GM20431 (cell line): ENCODE measurements at regions not wholly inside any gene's neighbourhood (a gene's known extent, or its start where the extent isn't known, plus 50 kb on each side); places are given as distances from the start of the nearest gene placed in this dataset.
"Not testable (repeated sequence)": the region's sequence is repeated elsewhere in the genome, so short reads cannot be mapped to it uniquely, and the experiment has no call there.

Experiments
- in situ Hi-C: fragments of 300-500 bp; cut with MseI, MboI; formaldehyde crosslinking; loops from one replicate; pipeline ENCODE4 v1.15.0; 2020; ENCODE audit warnings: low sequenced_read_pairs; ENCODE audit not compliant: unreplicated experiment

- in situ Hi-C loops, result no loop called here
Measured at GRCh38 chr4:66376921-66377320, 706.6 kb upstream of the EPHA5 start.

GRCh38 chr4:66376396-66376795 is 706.1 kb upstream of the EPHA5 start:
- in situ Hi-C loops, result no loop called here

GRCh38 chr4:66373268-66373667 is 703.0 kb upstream of the EPHA5 start:
- in situ Hi-C loops, result no loop called here

GRCh38 chr4:66372706-66373105 is 702.4 kb upstream of the EPHA5 start:
- in situ Hi-C loops, result no loop called here

- in situ Hi-C loops, result no loop called here
Measured at GRCh38 chr4:66367043-66367660, 696.9 kb upstream of the EPHA5 start.

- in situ Hi-C loops, result not testable (repeated sequence)
Measured at GRCh38 chr4:66360395-66360794, 690.1 kb upstream of the EPHA5 start.

- in situ Hi-C loops, result no loop called here
Measured at GRCh38 chr4:66357316-66357715, 687.0 kb upstream of the EPHA5 start.

- in situ Hi-C loops, result no loop called here
Measured at GRCh38 chr4:66355328-66355727, 685.0 kb upstream of the EPHA5 start.

GRCh38 chr4:66351761-66352160 is 681.5 kb upstream of the EPHA5 start:
- in situ Hi-C loops, result no loop called here

- in situ Hi-C loops, result no loop called here
Measured at GRCh38 chr4:66340286-66340893, 670.1 kb upstream of the EPHA5 start.

GRCh38 chr4:66339007-66339406 is 668.7 kb upstream of the EPHA5 start:
- in situ Hi-C loops, result no loop called here

- in situ Hi-C loops, result no loop called here
Measured at GRCh38 chr4:66331761-66332160, 661.5 kb upstream of the EPHA5 start.

- in situ Hi-C loops, result no loop called here
Measured at GRCh38 chr4:66330125-66330524, 659.8 kb upstream of the EPHA5 start.

- in situ Hi-C loops, result no loop called here
Measured at GRCh38 chr4:66328803-66329574, 658.7 kb upstream of the EPHA5 start.

- in situ Hi-C loops, result no loop called here
Measured at GRCh38 chr4:66307641-66308438, 637.6 kb upstream of the EPHA5 start.

- in situ Hi-C loops, result no loop called here
Measured at GRCh38 chr4:66300336-66300934, 630.1 kb upstream of the EPHA5 start.

- in situ Hi-C loops, result no loop called here
Measured at GRCh38 chr4:66298569-66298968, 628.3 kb upstream of the EPHA5 start.

- in situ Hi-C loops, result no loop called here
Measured at GRCh38 chr4:66297703-66298102, 627.4 kb upstream of the EPHA5 start.

- in situ Hi-C loops, result no loop called here
Measured at GRCh38 chr4:66294638-66295037, 624.3 kb upstream of the EPHA5 start.

GRCh38 chr4:66284991-66285451 is 614.7 kb upstream of the EPHA5 start:
- in situ Hi-C loops, result no loop called here
